ENCODE measurements at regions not wholly inside any gene's neighbourhood (a gene's known extent, or its start where the extent isn't known, plus 50 kb on each side); places are given as distances from the start of the nearest gene placed in this dataset.
"Not testable (repeated sequence)": the region's sequence is repeated elsewhere in the genome, so short reads cannot be mapped to it uniquely, and the experiment has no call there.

DNA sequence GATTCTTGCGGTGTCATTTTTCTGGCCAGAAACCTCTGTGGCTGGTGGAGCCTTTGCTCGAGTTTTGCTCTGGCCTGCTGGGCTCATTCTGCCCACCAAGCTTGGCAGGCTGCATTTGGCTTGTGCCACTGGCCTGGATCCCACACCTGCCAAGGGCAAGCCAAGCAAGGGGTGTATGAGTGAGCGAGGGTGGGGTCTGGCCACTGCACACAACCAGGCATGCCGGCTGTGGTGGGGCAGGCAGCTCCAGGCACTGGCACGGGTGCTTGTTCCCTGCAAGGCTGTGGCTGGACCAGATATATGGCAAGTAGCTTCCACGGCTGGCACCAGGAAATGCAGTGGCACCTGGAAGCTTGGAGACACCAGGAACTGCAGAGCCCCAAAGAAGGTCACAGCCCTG lies 68.6 kb upstream of the PPP3CA start:
- no peak for DNase-seq

DNA sequence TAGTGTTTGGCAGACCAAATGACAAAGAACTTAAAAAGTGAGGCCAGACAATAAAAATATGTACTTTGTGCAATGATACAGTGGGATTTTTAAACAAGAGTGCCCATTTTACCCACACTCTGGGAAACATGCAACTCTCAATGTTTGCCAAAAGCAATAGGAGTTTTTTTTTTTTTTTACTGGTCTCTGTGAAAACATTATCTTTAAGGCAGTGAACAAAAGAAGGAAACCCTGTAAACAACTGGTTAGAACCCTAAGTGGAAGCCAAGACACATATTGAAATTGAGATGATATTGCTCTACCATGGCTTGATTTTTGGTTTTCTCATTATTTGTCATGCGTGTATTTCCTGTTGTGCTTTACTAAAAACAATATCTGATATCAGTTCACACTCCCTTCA lies 67.2 kb upstream of the PPP3CA start:
- no peak for DNase-seq

DNA sequence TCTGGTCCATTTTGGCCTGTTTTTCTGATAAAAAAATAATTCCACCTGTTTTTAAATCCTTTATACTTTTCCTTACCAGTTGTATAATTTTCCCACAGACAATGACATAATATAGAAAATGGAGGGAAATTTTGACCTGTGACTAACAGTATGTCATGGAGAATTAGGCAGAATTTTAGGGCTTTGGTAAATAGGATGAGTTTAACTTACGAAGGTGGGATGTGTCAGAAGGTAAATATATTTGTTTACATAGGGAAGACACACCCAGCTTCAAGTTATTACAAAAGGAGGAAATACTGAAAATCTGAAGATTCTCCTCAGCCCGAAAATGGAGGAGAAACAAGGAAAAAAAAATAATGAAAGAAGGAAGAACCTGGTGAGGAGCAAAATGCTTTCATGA lies 64.6 kb upstream of the PPP3CA start:
- DNase-seq: no peak

DNA sequence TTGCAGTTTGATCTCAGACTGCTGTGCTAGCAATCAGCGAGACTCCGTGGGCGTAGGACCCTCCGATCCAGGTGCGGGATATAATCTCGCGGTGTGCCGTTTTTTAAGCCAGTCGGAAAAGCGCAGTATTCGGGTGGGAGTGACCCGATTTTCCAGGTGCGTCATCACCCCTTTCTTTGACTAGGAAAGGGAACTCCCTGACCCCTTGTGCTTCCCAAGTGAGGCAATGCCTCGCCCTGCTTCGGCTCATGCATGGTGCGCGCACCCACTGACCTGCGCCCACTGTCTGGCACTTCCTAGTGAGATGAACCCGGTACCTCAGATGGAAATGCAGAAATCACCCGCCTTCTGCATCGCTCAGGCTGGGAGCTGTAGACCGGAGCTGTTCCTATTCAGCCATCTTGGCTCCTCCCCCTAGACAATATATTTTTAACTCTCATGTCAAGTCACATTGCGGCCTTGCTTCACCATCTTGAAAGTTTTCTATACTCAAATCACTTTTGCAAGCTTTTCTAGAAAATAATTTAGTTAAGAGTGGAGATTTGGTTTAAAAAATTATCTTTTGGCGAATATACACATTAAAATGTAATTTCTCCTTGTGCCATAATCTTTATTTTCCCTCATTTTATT lies 64.1 kb upstream of the PPP3CA start:
- not testable (repeated sequence) for DNase-seq

DNA sequence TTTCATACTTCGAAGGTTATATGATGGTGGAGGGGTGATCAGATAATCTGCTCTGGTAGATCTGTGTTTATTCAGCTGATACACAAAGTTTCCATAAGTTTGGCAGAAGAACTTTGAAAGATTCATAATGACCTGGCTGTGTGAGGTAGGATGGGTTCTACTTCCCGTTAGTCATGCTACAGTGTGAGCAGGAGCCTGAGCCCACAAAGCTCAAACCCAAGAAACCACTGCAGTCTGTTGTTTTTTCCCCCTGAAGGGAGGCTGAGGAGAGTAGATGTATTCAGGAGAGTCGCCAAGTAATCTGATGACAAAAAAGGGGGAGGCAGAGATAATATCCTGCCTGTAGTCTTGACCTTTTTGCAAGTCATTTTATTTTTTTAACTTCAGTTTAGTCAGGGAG lies 52.8 kb upstream of the PPP3CA start:
- no peak for DNase-seq

DNA sequence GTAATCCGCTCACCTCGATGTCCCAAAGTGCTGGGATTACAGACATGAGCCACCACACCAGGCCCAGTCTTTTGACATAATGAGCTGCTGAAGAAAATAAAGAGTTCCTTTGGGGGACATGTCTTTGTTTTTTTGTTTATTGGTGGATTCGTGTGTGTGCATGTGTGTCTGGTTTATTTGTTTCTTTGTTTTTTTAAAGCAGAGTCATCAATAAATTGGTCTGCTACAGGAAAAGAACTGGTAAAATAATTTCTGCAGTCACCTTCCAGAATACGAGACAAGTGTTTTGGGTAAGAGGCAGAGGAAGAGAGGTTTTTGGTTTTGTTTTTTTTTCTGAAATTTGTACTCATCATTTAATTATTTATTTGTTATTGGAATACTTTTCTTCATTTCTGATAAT lies 51.5 kb upstream of the PPP3CA start:
- no peak for DNase-seq
